K562 (cell line): ENCODE measurements at regions not wholly inside any gene's neighbourhood (a gene's known extent, or its start where the extent isn't known, plus 50 kb on each side); places are given as distances from the start of the nearest gene placed in this dataset.

Experiments
- CREB1 ChIP-seq, 2 experiments: sonication (generic) in 1 of 2; formaldehyde crosslinking in 1 of 2; IDR thresholded peaks; 2 replicates each; pipeline versions ENCODE4 v1.6.1 to v1.8.0; 2012 to 2022; ENCODE audit warnings: inconsistent platforms in 1 of 2, mild to moderate bottlenecking in 1 of 2, missing genetic modification reagents in 1 of 2, moderate library complexity in 1 of 2
- EP300 ChIP-seq: IDR thresholded peaks from 2 replicates; pipeline ENCODE4 v1.6.1; 2012; ENCODE audit warnings: low read length, improper control_type of control experiment
- EWSR1 ChIP-seq: fragments of 450-650 bp; IDR thresholded peaks from 2 replicates; pipeline ENCODE4 v1.6.1; 2018; ENCODE audit warnings: borderline replicate concordance, mild to moderate bottlenecking, low read depth, moderate library complexity; ENCODE audit not compliant: partially characterized antibody
- FOXK1 ChIP-seq: sonication (generic); formaldehyde crosslinking; IDR thresholded peaks from 2 replicates; pipeline ENCODE4 v1.8.0; 2022; ENCODE audit warnings: missing genetic modification reagents, mild to moderate bottlenecking, borderline replicate concordance
- FOXP1 ChIP-seq: sonication (generic); formaldehyde crosslinking; IDR thresholded peaks from 2 replicates; pipeline ENCODE4 v1.8.0; 2022; ENCODE audit warnings: mild to moderate bottlenecking, missing genetic modification reagents
- NFYB ChIP-seq: IDR thresholded peaks from 2 replicates; pipeline ENCODE4 v1.6.1; 2011; ENCODE audit warnings: mild to moderate bottlenecking, moderate library complexity; ENCODE audit not compliant: insufficient read length; ENCODE audit errors: extremely low read depth
- NR2C2 ChIP-seq, 2 experiments: fragments of 200-800 bp in 1 of 2; sonication (Bioruptor generic) in 1 of 2; sonication (generic) in 1 of 2; formaldehyde crosslinking in 1 of 2; IDR thresholded peaks; 2 replicates each; pipeline versions ENCODE4 v1.6.1 to v1.8.0; 2016 to 2022; ENCODE audit warnings: mild to moderate bottlenecking in 1 of 2, missing compliant biosample characterization in 1 of 2, missing genetic modification characterization in 1 of 2, missing genetic modification reagents in 1 of 2
- POLR2A ChIP-seq: fragments of 450-650 bp; conservative IDR thresholded peaks from 2 replicates; pipeline ENCODE4 v1.6.1; 2016
- ZNF224 ChIP-seq: sonication (generic); formaldehyde crosslinking; IDR thresholded peaks from 2 replicates; pipeline ENCODE4 v1.8.0; 2022; ENCODE audit warnings: mild to moderate bottlenecking, missing genetic modification reagents
- TF ChIP-seq, protein P1 (sequence below): sonication (generic); formaldehyde crosslinking; IDR thresholded peaks from 2 replicates; pipeline ENCODE4 v1.9.0; 2022; ENCODE audit warnings: mild to moderate bottlenecking, missing genetic modification reagents
- TF ChIP-seq, protein P2 (sequence below), 3 experiments: IDR thresholded peaks in 2 of 3; conservative IDR thresholded peaks in 1 of 3; 2 replicates each; pipeline ENCODE4 v1.5.1; 2011 to 2012; ENCODE audit warnings: low read length in 3 of 3, mild to moderate bottlenecking in 3 of 3, control low read depth in 2 of 3, improper control_type of control experiment in 1 of 3, inconsistent platforms in 1 of 3, low read depth in 1 of 3, mixed read lengths in 1 of 3, moderate library complexity in 1 of 3; ENCODE audit not compliant: insufficient read depth in 2 of 3
- TF ChIP-seq, protein P3 (sequence below), 2 experiments: IDR thresholded peaks; 2 replicates each; pipeline ENCODE4 v1.6.1; 2012; ENCODE audit warnings: improper control_type of control experiment in 2 of 2, low read depth in 2 of 2, low read length in 2 of 2, borderline replicate concordance in 1 of 2
- TF ChIP-seq, protein P4 (sequence below): fragments of 250-450 bp; sonication (Bioruptor Pico); IDR thresholded peaks from 2 replicates; pipeline ENCODE4 v1.8.0; 2021; ENCODE audit warnings: mild to moderate bottlenecking, moderate library complexity

DNA sequence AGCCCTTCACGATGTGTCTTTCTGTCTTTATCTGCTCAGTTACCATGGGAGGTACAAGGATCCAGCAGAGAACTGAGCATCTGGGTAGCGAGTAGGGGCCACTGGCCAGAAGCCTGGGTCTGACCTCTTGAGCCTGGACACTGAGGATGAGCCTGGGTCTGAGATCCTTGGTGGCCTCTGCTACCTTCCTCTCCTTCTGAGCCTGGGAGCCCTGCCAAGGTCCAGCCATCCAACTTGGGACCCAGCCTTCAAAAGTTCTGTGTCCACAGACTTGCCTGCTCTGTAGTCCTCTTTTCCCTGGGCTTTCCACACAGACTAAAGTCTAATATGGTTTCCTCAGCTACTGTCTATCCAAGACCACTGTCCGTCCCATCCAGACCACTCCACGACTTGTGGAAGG lies 60.2 kb upstream of the NAA20 start:
- no peak for TF ChIP-seq POLR2A
- TF ChIP-seq FOXP1, result no peak
- TF ChIP-seq EP300, result no peak
- no peak for TF ChIP-seq EWSR1
- TF ChIP-seq, protein P1, sequence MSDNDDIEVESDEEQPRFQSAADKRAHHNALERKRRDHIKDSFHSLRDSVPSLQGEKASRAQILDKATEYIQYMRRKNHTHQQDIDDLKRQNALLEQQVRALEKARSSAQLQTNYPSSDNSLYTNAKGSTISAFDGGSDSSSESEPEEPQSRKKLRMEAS (CRISPR knock-in tag), result no peak
- TF ChIP-seq, protein P2, sequence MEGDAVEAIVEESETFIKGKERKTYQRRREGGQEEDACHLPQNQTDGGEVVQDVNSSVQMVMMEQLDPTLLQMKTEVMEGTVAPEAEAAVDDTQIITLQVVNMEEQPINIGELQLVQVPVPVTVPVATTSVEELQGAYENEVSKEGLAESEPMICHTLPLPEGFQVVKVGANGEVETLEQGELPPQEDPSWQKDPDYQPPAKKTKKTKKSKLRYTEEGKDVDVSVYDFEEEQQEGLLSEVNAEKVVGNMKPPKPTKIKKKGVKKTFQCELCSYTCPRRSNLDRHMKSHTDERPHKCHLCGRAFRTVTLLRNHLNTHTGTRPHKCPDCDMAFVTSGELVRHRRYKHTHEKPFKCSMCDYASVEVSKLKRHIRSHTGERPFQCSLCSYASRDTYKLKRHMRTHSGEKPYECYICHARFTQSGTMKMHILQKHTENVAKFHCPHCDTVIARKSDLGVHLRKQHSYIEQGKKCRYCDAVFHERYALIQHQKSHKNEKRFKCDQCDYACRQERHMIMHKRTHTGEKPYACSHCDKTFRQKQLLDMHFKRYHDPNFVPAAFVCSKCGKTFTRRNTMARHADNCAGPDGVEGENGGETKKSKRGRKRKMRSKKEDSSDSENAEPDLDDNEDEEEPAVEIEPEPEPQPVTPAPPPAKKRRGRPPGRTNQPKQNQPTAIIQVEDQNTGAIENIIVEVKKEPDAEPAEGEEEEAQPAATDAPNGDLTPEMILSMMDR (IDR thresholded peaks at IDR 0.05 in 2 of 3, conservative IDR thresholded peaks at IDR 0.05 in 1 of 3; ENCODE audit: insufficient read depth in 2 of 3, low read depth in 1 of 3, low read length in 3 of 3), result no peak
- TF ChIP-seq ZNF224 (CRISPR knock-in tag), result no peak
- TF ChIP-seq FOXK1 (CRISPR knock-in tag), result no peak
- no peak for TF ChIP-seq NR2C2 (CRISPR knock-in tag; IDR thresholded peaks at IDR 0.05)
- no peak for TF ChIP-seq NR2C2 (tag; IDR thresholded peaks at IDR 0.05)
- no peak for TF ChIP-seq CREB1 (IDR thresholded peaks at IDR 0.05)
- no peak for TF ChIP-seq CREB1 (CRISPR knock-in tag; IDR thresholded peaks at IDR 0.05)
- no peak for TF ChIP-seq NFYB
- TF ChIP-seq, protein P3, sequence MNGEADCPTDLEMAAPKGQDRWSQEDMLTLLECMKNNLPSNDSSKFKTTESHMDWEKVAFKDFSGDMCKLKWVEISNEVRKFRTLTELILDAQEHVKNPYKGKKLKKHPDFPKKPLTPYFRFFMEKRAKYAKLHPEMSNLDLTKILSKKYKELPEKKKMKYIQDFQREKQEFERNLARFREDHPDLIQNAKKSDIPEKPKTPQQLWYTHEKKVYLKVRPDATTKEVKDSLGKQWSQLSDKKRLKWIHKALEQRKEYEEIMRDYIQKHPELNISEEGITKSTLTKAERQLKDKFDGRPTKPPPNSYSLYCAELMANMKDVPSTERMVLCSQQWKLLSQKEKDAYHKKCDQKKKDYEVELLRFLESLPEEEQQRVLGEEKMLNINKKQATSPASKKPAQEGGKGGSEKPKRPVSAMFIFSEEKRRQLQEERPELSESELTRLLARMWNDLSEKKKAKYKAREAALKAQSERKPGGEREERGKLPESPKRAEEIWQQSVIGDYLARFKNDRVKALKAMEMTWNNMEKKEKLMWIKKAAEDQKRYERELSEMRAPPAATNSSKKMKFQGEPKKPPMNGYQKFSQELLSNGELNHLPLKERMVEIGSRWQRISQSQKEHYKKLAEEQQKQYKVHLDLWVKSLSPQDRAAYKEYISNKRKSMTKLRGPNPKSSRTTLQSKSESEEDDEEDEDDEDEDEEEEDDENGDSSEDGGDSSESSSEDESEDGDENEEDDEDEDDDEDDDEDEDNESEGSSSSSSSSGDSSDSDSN (IDR thresholded peaks at IDR 0.05; ENCODE audit: borderline replicate concordance in 1 of 2, low read depth in 2 of 2, low read length in 2 of 2), result no peak
- TF ChIP-seq, protein P4, sequence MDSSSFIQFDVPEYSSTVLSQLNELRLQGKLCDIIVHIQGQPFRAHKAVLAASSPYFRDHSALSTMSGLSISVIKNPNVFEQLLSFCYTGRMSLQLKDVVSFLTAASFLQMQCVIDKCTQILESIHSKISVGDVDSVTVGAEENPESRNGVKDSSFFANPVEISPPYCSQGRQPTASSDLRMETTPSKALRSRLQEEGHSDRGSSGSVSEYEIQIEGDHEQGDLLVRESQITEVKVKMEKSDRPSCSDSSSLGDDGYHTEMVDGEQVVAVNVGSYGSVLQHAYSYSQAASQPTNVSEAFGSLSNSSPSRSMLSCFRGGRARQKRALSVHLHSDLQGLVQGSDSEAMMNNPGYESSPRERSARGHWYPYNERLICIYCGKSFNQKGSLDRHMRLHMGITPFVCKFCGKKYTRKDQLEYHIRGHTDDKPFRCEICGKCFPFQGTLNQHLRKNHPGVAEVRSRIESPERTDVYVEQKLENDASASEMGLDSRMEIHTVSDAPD (CRISPR knock-in tag), result no peak
